Peyer's patch (tissue), 4 donors: ENCODE measurements at regions not wholly inside any gene's neighbourhood (a gene's known extent, or its start where the extent isn't known, plus 50 kb on each side); places are given as distances from the start of the nearest gene placed in this dataset.

Experiments used
- CTCF ChIP-seq, 6 experiments: fragments of 450-650 bp in 4 of 6; fragments of 200-600 bp in 2 of 6; sonication (generic) in 1 of 6; IDR thresholded peaks; one replicate each; pipeline ENCODE4 v1.5.1; 2017 to 2019; ENCODE audit warnings: antibody characterized with exemption in 6 of 6, mild to moderate bottlenecking in 3 of 6, moderate library complexity in 1 of 6
- POLR2A ChIP-seq, 2 donors: fragments of 450-650 bp; IDR thresholded peaks; one replicate each; pipeline ENCODE4 v1.5.1; 2017; ENCODE audit warnings: antibody characterized with exemption in 2 of 2, mild to moderate bottlenecking in 2 of 2, moderate library complexity in 2 of 2

GRCh38 chr1:188194916-188195315 is 1366.2 kb downstream of the PLA2G4A start:
- no peak for TF ChIP-seq CTCF (IDR thresholded peaks at IDR 0.05)
- TF ChIP-seq POLR2A (IDR thresholded peaks at IDR 0.05) = no peak
